ENCODE measurements at regions not wholly inside any gene's neighbourhood (a gene's known extent, or its start where the extent isn't known, plus 50 kb on each side); places are given as distances from the start of the nearest gene placed in this dataset.
A peak's percentile ranks its signal among the peaks of the same experiment; 100 is the strongest.
"Not testable (repeated sequence)": the region's sequence is repeated elsewhere in the genome, so short reads cannot be mapped to it uniquely, and the experiment has no call there.

- DNase-seq (ENCODE audit: low read depth), result peak; percentile 78
- no peak overlapping the region for H3K4me3 ChIP-seq (ENCODE audit: control insufficient read depth, low read depth, low read length)
- peak; percentile 96 for TF ChIP-seq CTCF (conservative IDR thresholded peaks at IDR 0.05; ENCODE audit: control insufficient read depth, insufficient read depth, low read depth, low read length)
Measured at GRCh38 chr10:30687698-30688213, 58.2 kb upstream of the LYZL2 start.

GRCh38 chr10:30686708-30687107 is 57.2 kb upstream of the LYZL2 start:
- DNase-seq (ENCODE audit: low read depth), result no peak
- no peak overlapping the region for H3K4me3 ChIP-seq (ENCODE audit: control insufficient read depth, low read depth, low read length)
- no peak for TF ChIP-seq CTCF (conservative IDR thresholded peaks at IDR 0.05; ENCODE audit: control insufficient read depth, insufficient read depth, low read depth, low read length)

DNA sequence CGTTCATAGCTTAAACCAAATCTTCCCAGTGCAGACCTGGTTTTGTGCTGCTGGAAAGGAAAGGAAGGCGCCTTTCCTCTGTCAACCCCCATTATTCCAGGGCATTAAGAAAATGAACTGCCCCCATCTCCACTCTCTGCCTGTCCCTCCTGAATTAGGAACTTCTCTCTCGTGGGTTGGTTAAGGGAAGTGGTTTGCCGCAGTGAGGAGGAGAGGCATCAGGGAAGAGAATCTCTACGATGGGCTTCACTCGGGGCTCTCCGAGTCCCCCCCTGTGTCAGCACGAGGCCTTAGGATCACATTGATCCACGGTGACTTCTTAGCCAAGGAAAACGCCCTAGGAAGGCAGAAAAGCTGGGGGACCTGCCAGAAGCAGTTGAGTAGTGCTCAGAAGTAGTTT is 53.9 kb upstream of the LYZL2 start:
- TF ChIP-seq CTCF (conservative IDR thresholded peaks at IDR 0.05; ENCODE audit: control insufficient read depth, insufficient read depth, low read depth, low read length), result no peak
- no peak for DNase-seq (ENCODE audit: low read depth)

DNA sequence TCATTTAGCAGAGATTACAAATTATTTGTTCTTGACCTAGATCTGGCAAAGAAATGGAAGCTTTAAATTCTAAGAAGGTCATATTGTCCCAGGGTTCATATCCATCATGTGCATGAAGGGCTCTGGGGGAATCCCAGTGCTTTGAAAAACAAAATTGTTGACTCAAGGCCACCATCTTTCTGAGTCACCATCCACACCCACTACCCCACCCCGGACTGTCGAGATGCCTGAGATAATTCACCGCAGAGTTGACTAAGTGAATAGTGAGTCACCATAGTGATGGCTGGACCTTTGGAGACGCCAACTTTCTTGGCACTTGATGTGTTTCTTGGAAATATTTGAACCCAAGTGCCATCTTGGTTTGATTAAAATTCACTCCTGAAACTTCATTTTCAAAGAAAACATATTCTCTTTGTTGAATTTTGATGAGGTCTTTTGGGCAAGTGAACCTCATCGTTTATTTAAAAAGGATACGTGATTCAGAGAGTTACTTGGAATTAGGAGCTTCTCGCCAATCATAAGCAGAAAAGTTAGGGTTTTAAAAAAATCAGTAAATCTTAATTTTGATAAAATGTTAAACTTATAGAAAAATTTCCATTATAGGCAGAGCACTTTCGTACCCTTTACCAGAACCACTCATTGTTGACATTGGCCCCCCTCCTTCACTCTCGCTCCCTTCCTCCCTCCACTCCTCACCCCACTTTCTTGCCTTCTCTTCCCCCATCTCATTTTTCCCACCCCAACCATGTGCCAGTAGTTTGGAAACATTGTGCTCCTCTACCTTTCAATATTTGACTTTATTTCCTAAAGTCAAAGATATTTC is 53.0 kb upstream of the LYZL2 start:
- not testable (repeated sequence) for H3K4me3 ChIP-seq (ENCODE audit: control insufficient read depth, low read depth, low read length)
- peak; percentile 99 for DNase-seq (ENCODE audit: low read depth)

More for the DNA sequence above, 53.9 kb upstream of the LYZL2 start:
- H3K4me3 ChIP-seq (ENCODE audit: control insufficient read depth, low read depth, low read length), result no peak overlapping the region

GRCh38 chr10:30680908-30681307 is 51.4 kb upstream of the LYZL2 start:
- DNase-seq (ENCODE audit: low read depth), result no peak
- no peak for TF ChIP-seq CTCF (conservative IDR thresholded peaks at IDR 0.05; ENCODE audit: control insufficient read depth, insufficient read depth, low read depth, low read length)
- H3K4me3 ChIP-seq (ENCODE audit: control insufficient read depth, low read depth, low read length), result no peak overlapping the region
